ENCODE measurements at regions not wholly inside any gene's neighbourhood (a gene's known extent, or its start where the extent isn't known, plus 50 kb on each side); places are given as distances from the start of the nearest gene placed in this dataset.
"Not testable (repeated sequence)": the region's sequence is repeated elsewhere in the genome, so short reads cannot be mapped to it uniquely, and the experiment has no call there.

GRCh38 chr6:135722190-135722589 lies 129.3 kb upstream of the PDE7B start:
- Histone ChIP-seq H3K9ac (ENCODE audit: low read length) (no peak overlapping the region), H3K27ac (ENCODE audit: low read depth, low read length) (no peak overlapping the region), H3K4me3 (ENCODE audit: low read depth, low read length) (no peak overlapping the region)

GRCh38 chr6:135722679-135723078 lies 128.8 kb upstream of the PDE7B start:
- no peaks in the 10 kb centered on the region for H3K36me3 ChIP-seq (ENCODE audit: control insufficient read depth, insufficient read depth, low read length)
- no peak overlapping the region for H3K4me3 ChIP-seq (ENCODE audit: low read depth, low read length)
- H3K27me3 ChIP-seq (ENCODE audit: control insufficient read depth, insufficient read depth, low read length): no peaks in the 10 kb centered on the region
- H3K9me3 ChIP-seq (ENCODE audit: control insufficient read depth, insufficient read depth, low read depth, low read length): peaks cover 7% of the 10 kb centered on the region
- H3K27ac ChIP-seq (ENCODE audit: low read depth, low read length): no peak overlapping the region
- no peaks in the 10 kb centered on the region for H3K4me1 ChIP-seq (ENCODE audit: control insufficient read depth, insufficient read depth, low read length)
- H3K9ac ChIP-seq (ENCODE audit: low read length): no peak overlapping the region

More at GRCh38 chr6:135722190-135722589, 129.3 kb upstream of the PDE7B start:
- H3K36me3 ChIP-seq (ENCODE audit: control insufficient read depth, insufficient read depth, low read length): no peaks in the 10 kb centered on the region
- no peaks in the 10 kb centered on the region for H3K27me3 ChIP-seq (ENCODE audit: control insufficient read depth, insufficient read depth, low read length)
- no peaks in the 10 kb centered on the region for H3K4me1 ChIP-seq (ENCODE audit: control insufficient read depth, insufficient read depth, low read length)
- H3K9me3 ChIP-seq (ENCODE audit: control insufficient read depth, insufficient read depth, low read depth, low read length): peaks cover 7% of the 10 kb centered on the region

- Histone ChIP-seq H3K27me3 (ENCODE audit: control insufficient read depth, insufficient read depth, low read length) (no peaks in the 10 kb centered on the region), H3K4me3 (ENCODE audit: low read depth, low read length) (no peak overlapping the region), H3K4me1 (ENCODE audit: control insufficient read depth, insufficient read depth, low read length) (no peaks in the 10 kb centered on the region), H3K27ac (ENCODE audit: low read depth, low read length) (no peak overlapping the region), H3K9ac (ENCODE audit: low read length) (no peak overlapping the region), H3K9me3 (ENCODE audit: control insufficient read depth, insufficient read depth, low read depth, low read length) (peaks cover 7% of the 10 kb centered on the region), H3K36me3 (ENCODE audit: control insufficient read depth, insufficient read depth, low read length) (no peaks in the 10 kb centered on the region)
Measured at GRCh38 chr6:135728589-135728988, 122.9 kb upstream of the PDE7B start.

- Histone ChIP-seq H3K4me3 (ENCODE audit: low read depth, low read length) (no peak overlapping the region), H3K36me3 (ENCODE audit: control insufficient read depth, insufficient read depth, low read length) (no peaks in the 10 kb centered on the region), H3K4me1 (ENCODE audit: control insufficient read depth, insufficient read depth, low read length) (no peaks in the 10 kb centered on the region), H3K27me3 (ENCODE audit: control insufficient read depth, insufficient read depth, low read length) (no peaks in the 10 kb centered on the region), H3K27ac (ENCODE audit: low read depth, low read length) (no peak overlapping the region), H3K9ac (ENCODE audit: low read length) (no peak overlapping the region), H3K9me3 (ENCODE audit: control insufficient read depth, insufficient read depth, low read depth, low read length) (no peaks in the 10 kb centered on the region)
Measured at GRCh38 chr6:135731116-135731515, 120.4 kb upstream of the PDE7B start.

GRCh38 chr6:135736351-135736750 lies 115.2 kb upstream of the PDE7B start:
- not testable (repeated sequence) for H3K4me1 ChIP-seq (ENCODE audit: control insufficient read depth, insufficient read depth, low read length); H3K4me3 ChIP-seq (ENCODE audit: low read depth, low read length); H3K27me3 ChIP-seq (ENCODE audit: control insufficient read depth, insufficient read depth, low read length)

GRCh38 chr6:135738636-135739035 lies 112.9 kb upstream of the PDE7B start:
- Histone ChIP-seq H3K4me1 (ENCODE audit: control insufficient read depth, insufficient read depth, low read length) (no peaks in the 10 kb centered on the region), H3K9ac (ENCODE audit: low read length) (no peak overlapping the region), H3K4me3 (ENCODE audit: low read depth, low read length) (no peak overlapping the region), H3K9me3 (ENCODE audit: control insufficient read depth, insufficient read depth, low read depth, low read length) (no peaks in the 10 kb centered on the region), H3K36me3 (ENCODE audit: control insufficient read depth, insufficient read depth, low read length) (no peaks in the 10 kb centered on the region), H3K27me3 (ENCODE audit: control insufficient read depth, insufficient read depth, low read length) (no peaks in the 10 kb centered on the region), H3K27ac (ENCODE audit: low read depth, low read length) (no peak overlapping the region)

More at GRCh38 chr6:135736351-135736750, 115.2 kb upstream of the PDE7B start:
- not testable (repeated sequence) for H3K36me3 ChIP-seq (ENCODE audit: control insufficient read depth, insufficient read depth, low read length); H3K9me3 ChIP-seq (ENCODE audit: control insufficient read depth, insufficient read depth, low read depth, low read length); H3K9ac ChIP-seq (ENCODE audit: low read length); H3K27ac ChIP-seq (ENCODE audit: low read depth, low read length)

GRCh38 chr6:135739288-135739687 lies 112.2 kb upstream of the PDE7B start:
- no peaks in the 10 kb centered on the region for H3K27me3 ChIP-seq (ENCODE audit: control insufficient read depth, insufficient read depth, low read length)
- no peak overlapping the region for H3K27ac ChIP-seq (ENCODE audit: low read depth, low read length)

GRCh38 chr6:135740580-135740979 lies 110.9 kb upstream of the PDE7B start:
- Histone ChIP-seq H3K27ac (ENCODE audit: low read depth, low read length) (no peak overlapping the region), H3K27me3 (ENCODE audit: control insufficient read depth, insufficient read depth, low read length) (no peaks in the 10 kb centered on the region), H3K9ac (ENCODE audit: low read length) (no peak overlapping the region), H3K36me3 (ENCODE audit: control insufficient read depth, insufficient read depth, low read length) (no peaks in the 10 kb centered on the region), H3K9me3 (ENCODE audit: control insufficient read depth, insufficient read depth, low read depth, low read length) (no peaks in the 10 kb centered on the region), H3K4me1 (ENCODE audit: control insufficient read depth, insufficient read depth, low read length) (no peaks in the 10 kb centered on the region), H3K4me3 (ENCODE audit: low read depth, low read length) (no peak overlapping the region)

More at GRCh38 chr6:135739288-135739687, 112.2 kb upstream of the PDE7B start:
- Histone ChIP-seq H3K4me3 (ENCODE audit: low read depth, low read length) (no peak overlapping the region), H3K9me3 (ENCODE audit: control insufficient read depth, insufficient read depth, low read depth, low read length) (no peaks in the 10 kb centered on the region), H3K4me1 (ENCODE audit: control insufficient read depth, insufficient read depth, low read length) (no peaks in the 10 kb centered on the region), H3K36me3 (ENCODE audit: control insufficient read depth, insufficient read depth, low read length) (no peaks in the 10 kb centered on the region), H3K9ac (ENCODE audit: low read length) (no peak overlapping the region)

- Histone ChIP-seq H3K27me3 (ENCODE audit: control insufficient read depth, insufficient read depth, low read length) (no peaks in the 10 kb centered on the region), H3K4me1 (ENCODE audit: control insufficient read depth, insufficient read depth, low read length) (no peaks in the 10 kb centered on the region), H3K4me3 (ENCODE audit: low read depth, low read length) (no peak overlapping the region), H3K9ac (ENCODE audit: low read length) (no peak overlapping the region), H3K9me3 (ENCODE audit: control insufficient read depth, insufficient read depth, low read depth, low read length) (no peaks in the 10 kb centered on the region), H3K27ac (ENCODE audit: low read depth, low read length) (no peak overlapping the region), H3K36me3 (ENCODE audit: control insufficient read depth, insufficient read depth, low read length) (no peaks in the 10 kb centered on the region)
Measured at GRCh38 chr6:135743476-135743875, 108.0 kb upstream of the PDE7B start.

GRCh38 chr6:135748189-135748588 lies 103.3 kb upstream of the PDE7B start:
- no peak overlapping the region for H3K9ac ChIP-seq (ENCODE audit: low read length)
- H3K27me3 ChIP-seq (ENCODE audit: control insufficient read depth, insufficient read depth, low read length): no peaks in the 10 kb centered on the region
- H3K4me3 ChIP-seq (ENCODE audit: low read depth, low read length): no peak overlapping the region
- no peaks in the 10 kb centered on the region for H3K36me3 ChIP-seq (ENCODE audit: control insufficient read depth, insufficient read depth, low read length)
- H3K27ac ChIP-seq (ENCODE audit: low read depth, low read length): no peak overlapping the region
- H3K9me3 ChIP-seq (ENCODE audit: control insufficient read depth, insufficient read depth, low read depth, low read length): no peaks in the 10 kb centered on the region
- H3K4me1 ChIP-seq (ENCODE audit: control insufficient read depth, insufficient read depth, low read length): no peaks in the 10 kb centered on the region

- no peak overlapping the region for H3K4me3 ChIP-seq (ENCODE audit: low read depth, low read length)
- no peaks in the 10 kb centered on the region for H3K9me3 ChIP-seq (ENCODE audit: control insufficient read depth, insufficient read depth, low read depth, low read length)
Measured at GRCh38 chr6:135750081-135750480, 101.4 kb upstream of the PDE7B start.

GRCh38 chr6:135753196-135753595 lies 98.3 kb upstream of the PDE7B start:
- H3K4me1 ChIP-seq (ENCODE audit: control insufficient read depth, insufficient read depth, low read length): no peaks in the 10 kb centered on the region

More at GRCh38 chr6:135750081-135750480, 101.4 kb upstream of the PDE7B start:
- no peak overlapping the region for H3K27ac ChIP-seq (ENCODE audit: low read depth, low read length)
- no peak overlapping the region for H3K9ac ChIP-seq (ENCODE audit: low read length)
- no peaks in the 10 kb centered on the region for H3K4me1 ChIP-seq (ENCODE audit: control insufficient read depth, insufficient read depth, low read length)
- no peaks in the 10 kb centered on the region for H3K36me3 ChIP-seq (ENCODE audit: control insufficient read depth, insufficient read depth, low read length)
- H3K27me3 ChIP-seq (ENCODE audit: control insufficient read depth, insufficient read depth, low read length): no peaks in the 10 kb centered on the region

More at GRCh38 chr6:135753196-135753595, 98.3 kb upstream of the PDE7B start:
- Histone ChIP-seq H3K9ac (ENCODE audit: low read length) (no peak overlapping the region), H3K27me3 (ENCODE audit: control insufficient read depth, insufficient read depth, low read length) (no peaks in the 10 kb centered on the region), H3K27ac (ENCODE audit: low read depth, low read length) (no peak overlapping the region), H3K36me3 (ENCODE audit: control insufficient read depth, insufficient read depth, low read length) (no peaks in the 10 kb centered on the region), H3K9me3 (ENCODE audit: control insufficient read depth, insufficient read depth, low read depth, low read length) (no peaks in the 10 kb centered on the region), H3K4me3 (ENCODE audit: low read depth, low read length) (no peak overlapping the region)
